B cell (primary cell): ENCODE measurements at regions not wholly inside any gene's neighbourhood (a gene's known extent, or its start where the extent isn't known, plus 50 kb on each side); places are given as distances from the start of the nearest gene placed in this dataset.

Source experiments
- CTCF ChIP-seq: fragments of 200-600 bp; IDR thresholded peaks from one replicate; pipeline ENCODE4 v1.8.0; 2022; ENCODE audit warnings: antibody characterized with exemption, mild to moderate bottlenecking
- EZH2 ChIP-seq: IDR thresholded peaks from 2 replicates; pipeline ENCODE4 v1.6.1; 2012; ENCODE audit warnings: borderline replicate concordance, low read depth, mild to moderate bottlenecking, moderate library complexity, low read length; ENCODE audit not compliant: insufficient read depth, poor library complexity, severe bottlenecking

- no peak for TF ChIP-seq CTCF
- no peak for TF ChIP-seq EZH2
These were observed 1653.1 kb upstream of the CDH9 start for GRCh38 chr5:28691526-28691925.
